SU-DHL-6 (cell line): ENCODE measurements at regions not wholly inside any gene's neighbourhood (a gene's known extent, or its start where the extent isn't known, plus 50 kb on each side); places are given as distances from the start of the nearest gene placed in this dataset.

Source experiments
- CTCF ChIP-seq: fragments of 200-600 bp; sonication (generic); IDR thresholded peaks from one replicate; pipeline ENCODE4 v1.5.1; 2017; ENCODE audit warnings: antibody characterized with exemption, mild to moderate bottlenecking, low read length, moderate library complexity; ENCODE audit not compliant: insufficient read depth, poor library complexity, severe bottlenecking
- EZH2phosphoT487 ChIP-seq: fragments of 200-600 bp; sonication (generic), shearing (Covaris generic); conservative IDR thresholded peaks from 2 replicates; pipeline ENCODE4 v1.6.1; 2018; ENCODE audit warnings: mild to moderate bottlenecking, antibody characterized with exemption, low read length, moderate library complexity, mixed read lengths

- TF ChIP-seq CTCF (no peak), EZH2phosphoT487 (no peak)
Observed at GRCh38 chr5:174655351-174655750, 69.0 kb upstream of the MSX2 start.
